NCI-H2107 treated with DMSO at 0.1 percent for 48 hours (cell line): ENCODE measurements at regions not wholly inside any gene's neighbourhood (a gene's known extent, or its start where the extent isn't known, plus 50 kb on each side); places are given as distances from the start of the nearest gene placed in this dataset.
A peak's percentile ranks its signal among the peaks of the same experiment; 100 is the strongest.

Experiments
- DNase-seq: peaks from one replicate; lab custom pipeline; 2025; ENCODE audit not compliant: unreplicated experiment; lab: John Stamatoyannopoulos, UW

GRCh38 chr4:23348789-23349498, 540.9 kb downstream of the PPARGC1A start:
- no peak for DNase-seq

GRCh38 chr4:23337292-23337691, 552.6 kb downstream of the PPARGC1A start:
- DNase-seq = no peak

- peak; percentile 92 for DNase-seq
These were observed 555.6 kb downstream of the PPARGC1A start for GRCh38 chr4:23333946-23334878.

- peak; percentile 44 for DNase-seq
These were observed 556.3 kb downstream of the PPARGC1A start for GRCh38 chr4:23333556-23333945.

- DNase-seq = no peak
These were observed 557.5 kb downstream of the PPARGC1A start for GRCh38 chr4:23332313-23332712.

- DNase-seq = no peak
These were observed 562.7 kb downstream of the PPARGC1A start for GRCh38 chr4:23327120-23327519.

- no peak for DNase-seq
These were observed 565.7 kb downstream of the PPARGC1A start for GRCh38 chr4:23324021-23324690.

- no peak for DNase-seq
These were observed 566.4 kb downstream of the PPARGC1A start for GRCh38 chr4:23323436-23323835.

- DNase-seq = no peak
These were observed 567.1 kb downstream of the PPARGC1A start for GRCh38 chr4:23322732-23323131.

GRCh38 chr4:23320931-23321587, 568.8 kb downstream of the PPARGC1A start:
- DNase-seq = no peak

GRCh38 chr4:23312686-23313085, 577.2 kb downstream of the PPARGC1A start:
- no peak for DNase-seq

GRCh38 chr4:23311983-23312382, 577.9 kb downstream of the PPARGC1A start:
- no peak for DNase-seq

- DNase-seq = no peak
These were observed 584.8 kb downstream of the PPARGC1A start for GRCh38 chr4:23305026-23305425.

- DNase-seq = no peak
These were observed 591.5 kb downstream of the PPARGC1A start for GRCh38 chr4:23298371-23298770.

- no peak for DNase-seq
These were observed 592.5 kb downstream of the PPARGC1A start for GRCh38 chr4:23297327-23297726.

GRCh38 chr4:23291139-23291538, 598.4 kb downstream of the GBA3 start:
- DNase-seq = no peak

GRCh38 chr4:23290656-23291055, 597.9 kb downstream of the GBA3 start:
- no peak for DNase-seq

- DNase-seq = no peak
These were observed 586.7 kb downstream of the GBA3 start for GRCh38 chr4:23279377-23279986.

- DNase-seq = no peak
These were observed 586.1 kb downstream of the GBA3 start for GRCh38 chr4:23278845-23279244.

- no peak for DNase-seq
These were observed 583.3 kb downstream of the GBA3 start for GRCh38 chr4:23276076-23276475.

- no peak for DNase-seq
These were observed 576.8 kb downstream of the GBA3 start for GRCh38 chr4:23269566-23269965.
